HG03066 (cell line): ENCODE measurements at regions not wholly inside any gene's neighbourhood (a gene's known extent, or its start where the extent isn't known, plus 50 kb on each side); places are given as distances from the start of the nearest gene placed in this dataset.

Experiments
- ATAC-seq: cut with Tn5 transposase; IDR thresholded peaks from one replicate; pipeline ENCODE4 v1.9.1; 2021; ENCODE audit warnings: low read depth; ENCODE audit not compliant: unreplicated experiment

- ATAC-seq: peak; percentile 83
Observed at GRCh38 chr10:77710759-77711682, 73.4 kb upstream of the KCNMA1 start.

DNA sequence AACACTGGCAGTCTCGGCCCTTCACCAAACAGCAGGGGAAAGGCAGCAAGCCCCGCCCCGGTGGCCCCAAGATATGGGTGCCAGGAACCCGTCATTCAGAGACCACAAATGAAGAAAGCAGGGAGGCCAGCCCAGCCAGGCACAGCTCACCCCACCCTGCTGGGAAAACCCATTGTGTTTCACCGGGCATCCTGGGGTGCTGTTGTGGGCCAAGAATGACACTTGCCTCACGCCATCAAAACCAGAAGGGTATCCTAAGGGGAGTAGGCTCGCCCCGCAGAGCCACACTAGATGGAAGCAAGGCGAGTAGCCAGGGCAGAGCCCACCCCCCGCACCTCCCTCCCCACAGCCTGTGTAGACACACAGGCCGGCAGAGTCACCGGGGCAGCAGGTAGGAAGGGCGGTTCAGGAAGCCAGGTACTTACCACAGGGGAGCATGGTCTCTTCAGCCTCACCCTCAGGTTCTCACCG lies 72.5 kb upstream of the KCNMA1 start:
- ATAC-seq: no peak

DNA sequence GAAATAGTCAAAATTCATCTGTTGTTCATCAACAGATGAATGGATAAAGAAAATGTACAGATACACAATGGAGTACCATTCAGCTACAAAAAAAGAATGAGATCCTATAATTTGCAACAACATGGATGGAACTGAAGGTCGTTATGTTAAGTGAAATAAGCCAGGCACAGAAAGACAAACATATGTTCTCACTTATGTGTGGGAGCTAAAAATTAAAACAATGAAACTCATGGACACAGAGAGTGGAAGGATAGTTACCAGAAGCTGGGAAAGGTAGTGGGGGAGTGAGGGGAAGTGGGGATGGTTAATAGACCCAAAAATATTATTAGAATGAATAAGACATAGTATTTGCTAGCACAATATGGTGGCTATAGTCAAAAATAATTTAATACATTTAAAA lies 70.0 kb upstream of the KCNMA1 start:
- no peak for ATAC-seq

DNA sequence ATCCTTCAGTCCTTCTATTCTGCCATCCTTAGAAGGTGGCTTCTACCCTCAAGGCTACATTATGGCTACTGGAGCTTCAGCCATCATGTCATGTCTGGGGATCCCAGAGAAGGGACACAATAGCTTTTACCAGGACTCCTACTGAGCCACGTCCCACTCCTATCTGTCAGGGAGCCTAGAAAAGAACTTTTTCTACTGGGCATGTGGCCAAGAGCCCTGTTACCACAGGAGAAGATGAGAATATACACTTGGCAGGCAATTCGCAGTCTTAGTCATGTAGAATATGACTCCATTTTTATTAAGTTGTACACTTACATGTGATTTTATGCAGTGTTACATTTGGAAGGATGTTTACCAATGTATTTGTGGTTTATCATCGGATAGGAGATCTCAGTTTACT lies 64.6 kb upstream of the KCNMA1 start:
- no peak for ATAC-seq

DNA sequence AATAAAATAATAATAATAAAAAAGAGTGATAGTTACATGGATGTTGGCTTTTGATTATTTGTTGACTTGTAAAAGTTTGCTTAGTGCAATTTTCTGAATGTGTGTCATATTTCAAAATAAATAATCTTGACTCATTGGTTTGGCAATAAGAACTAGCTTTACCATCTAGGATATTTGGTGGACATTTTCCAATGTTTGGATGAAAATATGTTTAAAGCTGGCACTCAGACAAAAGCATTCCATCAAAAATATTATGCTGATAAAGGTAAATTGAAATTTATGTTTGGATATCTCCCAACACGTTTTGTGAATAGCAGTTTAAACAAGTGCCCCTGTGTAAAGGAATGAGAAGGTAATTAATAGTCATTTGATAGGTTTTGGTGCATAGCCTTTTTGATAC lies 62.5 kb upstream of the KCNMA1 start:
- ATAC-seq: no peak

- ATAC-seq: no peak
Observed at GRCh38 chr10:77699080-77699645, 61.6 kb upstream of the KCNMA1 start.

DNA sequence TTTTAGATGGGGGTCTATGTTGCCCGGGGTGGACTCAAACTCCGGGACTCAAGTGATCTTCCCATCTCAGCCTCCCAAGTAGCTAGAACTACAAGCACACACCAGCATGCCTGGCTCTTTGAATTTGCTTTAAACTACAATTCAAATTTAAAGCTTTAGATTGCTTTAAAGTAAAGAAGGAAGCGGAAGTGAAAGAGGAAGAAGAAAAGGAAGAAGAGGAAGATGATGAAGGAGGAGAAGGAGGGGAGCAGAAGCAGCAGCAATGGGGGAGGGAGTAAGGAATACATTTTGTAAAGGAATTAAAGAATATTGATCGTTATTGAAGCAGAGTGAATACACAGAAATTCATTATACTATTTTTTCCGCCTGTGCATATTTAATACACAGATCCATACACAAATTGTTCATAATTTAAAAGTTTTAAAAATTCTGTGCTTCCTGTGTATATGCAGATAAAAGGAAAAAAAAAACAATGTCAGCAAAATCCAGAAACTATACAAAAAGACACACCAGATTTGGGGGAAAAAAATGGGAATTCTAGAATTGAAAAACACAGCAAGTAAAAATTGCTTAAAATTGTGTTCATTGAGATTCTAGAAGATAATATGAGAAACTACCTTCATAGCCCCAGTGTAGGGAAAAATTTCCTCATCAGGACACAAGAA lies 60.8 kb upstream of the KCNMA1 start:
- ATAC-seq: no peak

DNA sequence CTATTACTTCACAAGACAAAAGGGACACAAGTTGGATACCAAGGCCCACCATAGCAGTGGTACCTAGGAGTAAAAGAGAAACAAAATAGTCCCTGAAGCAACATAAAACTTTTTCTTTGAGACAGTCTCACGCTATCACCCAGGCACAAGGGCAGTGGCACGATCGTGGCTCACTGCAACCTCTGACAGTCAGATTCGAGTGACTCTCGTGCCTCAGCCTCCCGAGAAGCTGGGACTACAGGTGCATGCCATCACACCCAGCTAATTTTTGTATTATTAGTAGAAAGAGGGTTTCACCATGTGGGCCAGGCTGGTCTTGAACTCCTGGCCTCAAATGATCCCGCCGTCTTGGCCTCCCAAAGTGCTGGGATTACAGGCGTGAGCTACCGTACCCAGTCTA lies 59.0 kb upstream of the KCNMA1 start:
- no peak for ATAC-seq

DNA sequence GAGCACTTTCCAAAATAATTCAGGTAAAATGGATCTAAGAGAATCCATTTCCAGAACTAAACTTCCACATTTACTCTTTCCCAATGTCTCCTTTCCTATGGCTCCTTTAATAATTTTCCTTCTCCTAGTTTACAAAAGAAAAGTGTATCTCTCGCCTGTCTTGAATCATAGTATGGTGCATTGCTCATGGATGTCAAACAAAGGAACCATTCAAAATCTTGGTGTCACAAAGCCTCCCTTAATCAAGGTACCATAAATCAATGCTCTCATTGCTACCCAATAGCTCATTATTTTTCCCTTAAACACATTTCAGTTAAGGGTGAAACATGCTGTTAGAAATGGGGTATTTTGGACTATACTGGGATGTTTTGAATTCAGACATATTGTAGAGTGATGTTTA lies 57.6 kb upstream of the KCNMA1 start:
- no peak for ATAC-seq

DNA sequence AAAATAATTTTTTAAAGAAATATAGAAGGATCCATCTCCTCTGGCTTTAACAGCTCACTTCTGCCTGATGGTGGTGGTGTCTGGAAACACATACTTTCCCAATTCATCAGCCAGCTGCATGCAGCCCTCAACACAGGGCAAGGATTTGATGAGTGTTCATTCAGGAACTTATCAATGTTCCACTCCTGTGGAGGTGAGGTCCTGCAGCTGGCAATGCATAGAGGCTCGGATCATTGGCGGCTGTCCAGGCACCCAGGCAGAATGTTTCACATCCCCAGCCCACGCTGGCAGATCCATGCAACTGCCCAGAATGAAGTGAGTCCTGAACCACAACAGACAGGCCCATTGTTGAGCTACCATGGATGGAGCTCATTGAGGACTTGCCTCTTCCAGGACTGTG lies 55.2 kb upstream of the KCNMA1 start:
- no peak for ATAC-seq

DNA sequence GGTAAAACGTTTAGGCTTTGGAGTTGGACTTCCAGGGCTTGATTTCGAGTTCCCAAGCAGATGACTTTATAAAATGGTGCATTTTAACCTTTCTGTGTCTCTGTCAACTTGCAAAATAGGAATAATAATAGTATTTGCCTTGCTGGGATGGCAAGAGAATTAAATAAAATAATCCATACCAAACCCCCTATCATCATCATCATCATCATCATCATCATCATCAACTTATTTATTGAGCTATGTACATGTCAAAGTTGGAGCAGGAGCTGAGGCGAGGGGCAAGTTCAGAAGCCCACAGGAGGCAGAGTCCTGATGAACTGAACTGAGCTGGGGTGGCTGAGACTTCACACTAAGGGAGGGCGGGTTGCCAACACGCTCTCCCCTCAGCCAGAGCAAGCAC lies 51.7 kb upstream of the KCNMA1 start:
- no peak for ATAC-seq

DNA sequence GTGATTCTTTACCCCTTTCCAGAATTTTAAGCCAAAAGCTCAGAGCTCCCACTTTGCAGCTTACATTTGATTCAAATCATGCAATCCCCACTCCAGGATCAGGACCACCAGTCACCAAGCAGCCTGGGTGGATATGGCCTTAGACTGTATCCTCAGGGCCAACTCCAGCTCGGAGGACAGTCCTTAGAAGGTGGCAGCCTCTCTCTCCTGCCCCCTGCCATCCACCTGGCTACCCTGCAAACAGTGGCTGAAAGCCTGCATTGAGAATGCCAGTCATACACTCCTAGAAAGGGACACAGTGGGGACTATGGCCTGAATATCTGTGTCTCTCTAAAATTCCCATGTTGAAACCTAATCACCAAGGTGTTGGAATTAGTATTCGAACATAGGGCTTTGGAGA lies 50.0 kb upstream of the KCNMA1 start:
- ATAC-seq: no peak
